ENCODE measurements at regions not wholly inside any gene's neighbourhood (a gene's known extent, or its start where the extent isn't known, plus 50 kb on each side); places are given as distances from the start of the nearest gene placed in this dataset.

DNA sequence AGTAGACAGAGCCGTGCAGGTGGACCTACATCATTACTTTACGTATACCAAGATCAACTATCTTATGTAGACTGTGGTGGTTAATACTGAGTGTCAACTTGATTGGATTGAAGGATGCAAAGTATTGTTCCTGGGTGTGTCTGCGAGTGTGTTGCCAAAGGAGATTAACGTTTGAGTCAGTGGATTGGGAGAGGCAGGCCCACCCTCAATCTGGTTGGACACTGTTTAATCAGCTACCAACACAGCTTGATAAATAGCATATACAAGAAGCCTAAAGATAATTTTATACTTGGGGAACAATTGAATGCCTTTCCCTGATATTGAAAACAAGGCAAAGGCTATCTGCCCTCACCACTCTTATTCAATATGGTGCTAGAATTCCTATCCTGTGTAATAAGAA, 604.2 kb upstream of the ZEB2 start:
- no peaks in the 10 kb centered on the region for H3K9me3 ChIP-seq (ENCODE audit: severe bottlenecking)
- no peak for ATAC-seq (ENCODE audit: low read depth)
- H3K4me1 ChIP-seq (ENCODE audit: insufficient read depth, poor library complexity, severe bottlenecking), result no peaks in the 10 kb centered on the region
- H3K27me3 ChIP-seq (ENCODE audit: insufficient read depth, poor library complexity, severe bottlenecking), result no peaks in the 10 kb centered on the region
- no peak for TF ChIP-seq CTCF (IDR thresholded peaks at IDR 0.05; ENCODE audit: poor library complexity, severe bottlenecking)
- H3K4me3 ChIP-seq (ENCODE audit: severe bottlenecking), result no peak overlapping the region
- H3K36me3 ChIP-seq (ENCODE audit: low read depth), result no peaks in the 10 kb centered on the region
- H3K27ac ChIP-seq (ENCODE audit: poor library complexity, severe bottlenecking), result no peak overlapping the region
- DNase-seq (ENCODE audit: low spot score), result no peak

DNA sequence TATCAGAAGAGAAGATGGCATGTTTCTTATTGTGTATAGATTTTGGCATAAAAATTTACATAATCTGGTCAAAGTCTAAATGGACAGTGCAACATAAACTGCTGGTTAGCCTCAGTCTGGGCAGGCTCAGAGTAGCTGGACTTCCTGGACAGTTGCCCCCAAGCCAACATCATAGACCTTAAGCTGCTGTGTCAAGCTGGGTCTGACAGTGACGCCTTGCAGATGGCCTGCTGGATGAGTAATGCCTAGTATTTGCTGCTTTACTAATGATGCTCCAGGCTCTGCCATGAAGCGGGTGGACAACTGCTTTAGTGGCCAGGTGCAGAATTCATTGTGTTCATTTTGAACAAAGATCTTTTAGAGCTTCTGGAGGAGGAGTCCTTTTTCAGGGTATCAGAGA, 603.7 kb upstream of the ZEB2 start:
- DNase-seq (ENCODE audit: low spot score) (no peak), ATAC-seq (ENCODE audit: low read depth) (no peak)
- no peak overlapping the region for H3K27ac ChIP-seq (ENCODE audit: poor library complexity, severe bottlenecking)
- no peaks in the 10 kb centered on the region for H3K36me3 ChIP-seq (ENCODE audit: low read depth)
- H3K9me3 ChIP-seq (ENCODE audit: severe bottlenecking), result no peaks in the 10 kb centered on the region
- no peaks in the 10 kb centered on the region for H3K4me1 ChIP-seq (ENCODE audit: insufficient read depth, poor library complexity, severe bottlenecking)
- no peak for TF ChIP-seq CTCF (IDR thresholded peaks at IDR 0.05; ENCODE audit: poor library complexity, severe bottlenecking)
- no peaks in the 10 kb centered on the region for H3K27me3 ChIP-seq (ENCODE audit: insufficient read depth, poor library complexity, severe bottlenecking)
- H3K4me3 ChIP-seq (ENCODE audit: severe bottlenecking), result no peak overlapping the region

DNA sequence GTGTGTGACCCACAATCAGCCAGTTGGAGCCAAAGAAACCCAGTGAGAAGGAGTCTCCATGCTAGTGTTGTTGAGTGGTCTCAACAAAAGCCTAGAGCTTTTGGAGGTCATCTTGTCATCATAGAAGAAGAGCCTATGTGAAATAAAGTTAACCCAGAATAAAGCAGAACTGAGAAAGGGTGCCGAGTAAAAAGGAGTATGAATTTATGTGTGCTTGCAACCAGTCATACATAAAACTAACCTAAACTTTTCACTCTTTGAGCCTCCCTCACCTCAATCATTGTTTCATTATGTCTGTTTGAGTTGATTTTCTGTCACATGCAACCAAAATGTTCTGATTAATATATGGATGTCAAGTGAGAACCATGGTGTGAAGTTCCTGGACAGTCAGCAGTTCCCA, 599.3 kb upstream of the ZEB2 start:
- Histone ChIP-seq H3K27ac (ENCODE audit: poor library complexity, severe bottlenecking) (no peak overlapping the region), H3K27me3 (ENCODE audit: insufficient read depth, poor library complexity, severe bottlenecking) (no peaks in the 10 kb centered on the region), H3K36me3 (ENCODE audit: low read depth) (no peaks in the 10 kb centered on the region), H3K9me3 (ENCODE audit: severe bottlenecking) (no peaks in the 10 kb centered on the region), H3K4me1 (ENCODE audit: insufficient read depth, poor library complexity, severe bottlenecking) (no peaks in the 10 kb centered on the region), H3K4me3 (ENCODE audit: severe bottlenecking) (no peak overlapping the region)
- DNase-seq (ENCODE audit: low spot score) (no peak), ATAC-seq (ENCODE audit: low read depth) (no peak)
- TF ChIP-seq CTCF (IDR thresholded peaks at IDR 0.05; ENCODE audit: poor library complexity, severe bottlenecking), result no peak

DNA sequence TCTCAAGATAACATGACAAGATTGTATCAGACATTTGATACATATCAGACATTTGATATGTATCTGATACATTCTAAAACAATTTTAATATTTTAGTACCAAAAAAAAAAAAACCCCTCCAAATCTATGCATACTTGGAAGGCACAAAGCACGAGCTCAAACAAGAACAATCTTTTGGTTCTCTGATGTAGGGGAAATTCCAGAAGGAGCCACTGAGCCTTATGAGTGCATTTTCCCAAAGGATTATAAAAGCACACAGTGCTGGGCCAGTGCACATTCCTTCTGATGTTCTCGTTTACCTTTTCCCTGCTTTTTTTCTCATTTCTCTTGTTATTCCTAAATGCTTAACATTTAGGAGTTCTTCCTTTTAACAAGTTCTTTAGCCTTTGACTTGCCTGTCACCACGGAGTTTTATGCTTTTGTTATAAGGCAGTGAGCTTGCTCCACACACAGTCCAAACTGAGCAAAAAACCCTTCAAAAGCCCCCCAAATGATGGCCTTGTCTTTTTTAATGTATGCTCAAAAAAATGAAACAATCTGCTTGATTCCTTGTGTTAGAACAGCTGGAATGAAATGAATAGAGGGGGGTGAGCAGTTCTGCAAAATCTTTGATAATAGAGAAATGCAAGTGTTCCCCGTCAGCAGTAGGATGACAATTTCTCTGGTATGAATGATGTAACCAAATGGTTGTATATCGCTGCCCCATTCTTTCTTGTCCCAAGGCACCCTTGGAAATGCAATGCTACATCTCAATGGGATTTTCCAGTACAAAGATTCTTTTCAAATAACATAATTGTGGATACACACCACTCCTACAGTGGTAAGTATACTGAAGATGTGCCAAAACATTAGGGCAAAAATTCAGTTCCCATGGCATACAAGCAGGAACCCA, 597.2 kb upstream of the ZEB2 start:
- DNase-seq (ENCODE audit: low spot score) (no peak), ATAC-seq (ENCODE audit: low read depth) (no peak)
- no peak for TF ChIP-seq CTCF (IDR thresholded peaks at IDR 0.05; ENCODE audit: poor library complexity, severe bottlenecking)
- no peak overlapping the region for H3K4me3 ChIP-seq (ENCODE audit: severe bottlenecking)
- H3K27me3 ChIP-seq (ENCODE audit: insufficient read depth, poor library complexity, severe bottlenecking), result no peaks in the 10 kb centered on the region
- no peaks in the 10 kb centered on the region for H3K4me1 ChIP-seq (ENCODE audit: insufficient read depth, poor library complexity, severe bottlenecking)
- H3K36me3 ChIP-seq (ENCODE audit: low read depth), result no peaks in the 10 kb centered on the region
- H3K9me3 ChIP-seq (ENCODE audit: severe bottlenecking), result no peaks in the 10 kb centered on the region
- no peak overlapping the region for H3K27ac ChIP-seq (ENCODE audit: poor library complexity, severe bottlenecking)

- no peak overlapping the region for H3K4me3 ChIP-seq (ENCODE audit: severe bottlenecking)
- peaks cover under 1% of the 10 kb centered on the region for H3K4me1 ChIP-seq (ENCODE audit: insufficient read depth, poor library complexity, severe bottlenecking)
- no peak overlapping the region for H3K27ac ChIP-seq (ENCODE audit: poor library complexity, severe bottlenecking)
- ATAC-seq (ENCODE audit: low read depth), result no peak
- no peak for TF ChIP-seq CTCF (IDR thresholded peaks at IDR 0.05; ENCODE audit: poor library complexity, severe bottlenecking)
- H3K36me3 ChIP-seq (ENCODE audit: low read depth), result no peaks in the 10 kb centered on the region
- DNase-seq (ENCODE audit: low spot score), result no peak
- no peaks in the 10 kb centered on the region for H3K27me3 ChIP-seq (ENCODE audit: insufficient read depth, poor library complexity, severe bottlenecking)
- H3K9me3 ChIP-seq (ENCODE audit: severe bottlenecking), result no peaks in the 10 kb centered on the region
Observed at GRCh38 chr2:145116056-145116455, 596.1 kb upstream of the ZEB2 start.

Data from RWPE2 (cell line).